NCI-H2107 treated with DMSO at 0.1 percent for 48 hours (cell line): ENCODE measurements at regions not wholly inside any gene's neighbourhood (a gene's known extent, or its start where the extent isn't known, plus 50 kb on each side); places are given as distances from the start of the nearest gene placed in this dataset.

Experiments used
- DNase-seq: peaks from one replicate; lab custom pipeline; 2025; ENCODE audit not compliant: unreplicated experiment; lab: John Stamatoyannopoulos, UW

DNA sequence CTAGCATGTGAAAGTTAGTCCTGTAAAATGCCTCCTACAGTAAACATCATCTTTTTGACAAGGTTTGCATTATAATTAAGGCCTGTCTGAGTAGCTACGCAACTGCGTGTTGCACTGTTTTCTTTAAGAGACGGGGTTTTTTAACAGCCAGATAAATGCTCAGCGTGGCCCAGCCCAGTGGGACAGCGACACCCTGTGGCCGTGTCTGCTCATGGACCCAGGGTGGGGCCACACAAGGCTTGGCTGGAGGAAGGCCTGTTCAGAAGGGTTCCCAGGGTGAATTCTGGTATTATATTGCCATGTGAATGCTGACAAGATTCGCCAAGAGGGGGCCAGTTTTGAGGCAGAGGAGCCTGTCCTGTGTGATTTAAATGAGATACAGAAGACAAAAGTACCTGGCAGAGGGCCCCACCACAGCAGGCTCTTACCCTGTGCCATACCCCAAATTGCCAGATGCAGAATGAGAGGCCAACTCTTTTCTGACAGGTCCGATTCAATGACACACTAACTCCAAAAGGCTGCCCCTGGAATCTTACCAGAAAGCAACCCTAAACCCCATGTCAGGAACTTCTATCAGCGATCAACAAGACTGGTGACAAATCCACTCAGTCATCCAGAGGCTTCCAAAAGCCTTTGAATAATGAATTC lies 65.9 kb upstream of the IRX6 start:
- DNase-seq, result no peak

DNA sequence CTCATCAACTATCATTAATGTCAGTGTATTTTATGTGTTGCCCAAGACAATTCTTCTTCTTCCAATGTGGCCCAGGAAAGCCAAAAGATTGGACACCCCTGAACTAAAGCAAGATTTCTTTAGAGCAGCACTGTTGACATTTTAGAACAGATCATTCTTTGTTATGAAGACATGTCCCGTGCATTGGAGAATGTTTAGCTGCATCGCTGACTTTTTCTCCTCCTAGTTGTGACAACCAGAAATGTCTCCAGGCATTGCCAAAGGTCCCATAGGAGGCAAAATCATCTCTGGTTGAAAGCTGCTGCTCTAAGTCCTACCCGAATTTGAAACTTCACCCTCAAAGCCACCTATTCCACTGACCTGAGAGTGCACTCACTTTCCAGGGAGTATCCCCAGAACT lies 62.7 kb upstream of the IRX6 start:
- DNase-seq, result no peak

DNA sequence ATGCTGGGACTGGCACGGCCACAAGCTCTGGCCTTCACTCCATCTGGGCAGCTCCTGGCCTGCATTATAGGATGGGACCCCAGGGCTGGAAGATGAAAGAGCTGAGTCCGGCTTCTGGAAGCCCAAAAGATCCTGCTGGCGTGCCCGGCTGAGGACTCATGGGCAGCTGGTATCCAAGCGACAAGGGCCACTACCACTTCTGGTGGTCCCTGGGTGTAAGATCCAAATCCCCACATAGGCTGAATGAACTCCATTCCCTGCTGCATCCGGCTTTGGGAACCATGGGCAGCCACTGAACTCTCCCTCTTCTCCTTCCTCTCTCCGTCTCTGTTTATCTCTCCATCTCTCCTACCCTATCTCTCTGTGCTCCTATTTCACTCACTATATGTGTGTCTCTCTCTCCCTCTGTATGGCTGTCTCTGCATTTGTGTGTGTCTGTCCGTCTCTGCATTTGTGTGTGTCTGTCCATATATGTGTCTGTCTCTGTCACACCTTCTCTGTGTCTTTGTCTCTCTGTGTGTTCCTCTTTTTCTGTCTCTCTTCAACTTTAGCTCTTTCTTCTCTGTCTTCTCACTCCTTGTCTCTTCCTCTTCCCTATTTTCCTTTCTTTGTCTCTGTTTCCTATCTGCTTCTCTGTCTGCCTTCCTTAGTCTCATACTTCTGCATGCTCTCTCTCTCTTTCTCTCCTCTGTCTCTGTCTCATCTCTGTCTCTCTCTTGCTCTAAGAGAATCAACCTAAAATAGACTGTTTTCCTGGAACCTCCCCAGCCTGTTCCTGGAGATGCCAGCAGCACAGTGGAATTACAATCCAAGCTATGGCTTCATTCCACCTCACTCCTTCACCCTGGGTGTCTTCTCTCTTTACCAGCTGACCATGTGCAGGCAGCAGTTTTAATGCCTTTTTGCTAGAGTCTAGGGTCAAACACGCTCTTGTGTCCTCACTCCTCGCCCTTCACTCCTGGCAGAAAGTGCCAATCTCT lies 60.4 kb upstream of the IRX6 start:
- DNase-seq, result no peak

DNA sequence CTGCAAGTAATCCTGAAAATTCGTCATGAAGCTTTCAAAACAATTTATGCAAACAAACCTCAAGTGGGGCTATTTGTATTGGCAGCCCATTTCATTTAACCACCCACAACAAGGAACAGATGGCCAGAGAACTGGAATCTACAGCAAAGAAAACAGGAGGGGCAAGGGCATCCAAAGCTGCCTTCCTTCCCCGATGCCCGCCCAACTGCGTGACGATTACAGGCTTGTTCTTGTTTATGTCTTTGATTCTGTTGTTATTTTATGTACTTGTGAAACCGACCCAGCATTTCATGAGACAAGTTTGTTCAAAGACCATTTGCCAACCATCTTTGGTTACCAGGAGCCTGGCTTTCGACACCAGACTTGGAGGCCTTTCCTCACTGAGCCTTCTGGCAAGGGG lies 59.1 kb upstream of the IRX6 start:
- no peak for DNase-seq

- no peak for DNase-seq
Observed at GRCh38 chr16:55265926-55266325, 58.1 kb upstream of the IRX6 start.

DNA sequence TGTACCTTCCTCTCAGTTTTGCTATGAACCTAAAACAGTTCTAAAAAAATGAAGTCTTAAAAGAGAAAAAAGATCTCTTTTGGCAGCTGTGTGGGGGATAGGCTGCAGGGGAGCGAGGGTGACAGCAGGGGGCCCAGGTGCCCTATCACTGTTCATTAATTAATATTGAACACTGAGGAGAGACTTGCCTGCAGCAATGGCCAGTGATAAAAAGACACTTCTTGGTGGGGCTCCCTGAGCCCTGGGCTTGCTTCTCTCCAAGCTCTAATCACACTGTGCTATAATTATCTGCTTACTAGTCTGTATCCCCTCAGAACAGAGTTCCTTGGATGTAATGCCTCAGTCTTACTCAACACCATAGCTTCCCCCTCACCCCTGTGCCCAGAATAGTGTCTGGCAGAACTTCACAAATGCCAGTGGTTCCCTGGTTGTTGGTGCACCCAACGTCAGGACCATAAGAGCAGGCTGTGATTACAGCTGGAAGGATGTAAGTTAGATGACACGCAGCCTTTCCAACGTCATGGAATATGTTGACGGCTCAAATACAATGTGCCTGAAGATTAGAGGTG lies 52.0 kb upstream of the IRX6 start:
- no peak for DNase-seq

GRCh38 chr16:55272744-55273143 lies 51.3 kb upstream of the IRX6 start:
- no peak for DNase-seq

- DNase-seq, result no peak
Observed at GRCh38 chr16:55273356-55273755, 50.6 kb upstream of the IRX6 start.

DNA sequence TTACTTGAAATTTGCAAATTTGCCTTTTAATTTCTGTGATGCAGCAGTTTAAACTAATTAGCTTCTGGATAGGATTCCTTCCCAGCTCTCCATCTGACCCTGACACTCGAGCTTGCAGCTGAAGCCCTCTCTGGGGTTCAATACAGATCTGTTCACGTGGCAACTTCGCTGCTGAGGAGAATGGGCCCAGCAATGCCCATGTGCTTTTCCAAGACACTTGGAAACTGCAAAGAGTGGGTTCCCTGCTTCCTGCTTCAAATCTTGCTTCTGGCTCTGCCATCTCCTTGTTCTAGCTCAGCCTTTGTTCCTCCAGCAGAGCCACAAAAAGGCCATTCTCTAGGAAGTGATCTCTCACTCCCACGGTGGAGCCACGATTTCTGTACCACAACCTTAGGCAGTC lies 50.0 kb upstream of the IRX6 start:
- no peak for DNase-seq
